SK-N-SH (cell line): ENCODE measurements at regions not wholly inside any gene's neighbourhood (a gene's known extent, or its start where the extent isn't known, plus 50 kb on each side); places are given as distances from the start of the nearest gene placed in this dataset.

Experiments used
- CTCF ChIA-PET: fragments of 300-600, 350-600 bp; formaldehyde crosslinking; extraction: SDS; loops from one replicate; lab custom pipeline; 2021; lab: Yijun Ruan, JAX
- POLR2A ChIA-PET: fragments of 350-600 bp; sonication (Branson Sonifier 250); formaldehyde crosslinking; extraction: SDS; loops from one replicate; lab custom pipeline; 2020; ENCODE audit warnings: antibody characterized with exemption, inconsistent platforms; lab: Yijun Ruan, JAX
- DNase-seq: peaks from one replicate; pipeline ENCODE4 v3.0.0; 2012
- H2AFZ ChIP-seq: fragments of 200-600 bp; sonication (generic); 2 replicates; pipeline ENCODE4 v1.8.1; 2016; ENCODE audit warnings: antibody characterized with exemption, mild to moderate bottlenecking, low read depth
- H3F3A ChIP-seq: fragments of 200-600 bp; sonication (generic); replicated peaks from 2 replicates; pipeline ENCODE3; 2016; ENCODE audit warnings: antibody characterized with exemption, mild to moderate bottlenecking; ENCODE audit not compliant: insufficient read depth
- H3K27ac ChIP-seq, 2 experiments: fragments of 200-500 bp in 1 of 2; fragments of 200-600 bp in 1 of 2; sonication (Bioruptor generic) in 1 of 2; sonication (generic), shearing (Covaris generic) in 1 of 2; 2 replicates each; pipeline versions ENCODE4 v1.5.1 to v1.6.1; 2014 to 2016; ENCODE audit warnings: low read depth in 2 of 2, inconsistent platforms in 1 of 2, low read length in 1 of 2, mild to moderate bottlenecking in 1 of 2, mixed read lengths in 1 of 2
- H3K27me3 ChIP-seq: fragments of 200-600 bp; sonication (generic), shearing (Covaris generic); 2 replicates; pipeline ENCODE4 v1.6.1; 2016; ENCODE audit warnings: mixed run types; ENCODE audit not compliant: insufficient read depth
- H3K36me3 ChIP-seq, 2 experiments: fragments of 200-500 bp in 1 of 2; fragments of 200-600 bp in 1 of 2; sonication (Bioruptor generic) in 1 of 2; sonication (generic) in 1 of 2; replicated peaks in 1 of 2; 2 replicates each; pipeline versions ENCODE3 to v1.5.1; 2014 to 2016; ENCODE audit warnings: low read length in 1 of 2, mild to moderate bottlenecking in 1 of 2; ENCODE audit not compliant: insufficient read depth in 2 of 2, control insufficient read depth in 1 of 2
- H3K4me1 ChIP-seq, 2 experiments: fragments of 200-500 bp in 1 of 2; fragments of 200-600 bp in 1 of 2; sonication (Bioruptor generic) in 1 of 2; sonication (generic), shearing (Covaris generic) in 1 of 2; 2 replicates each; pipeline versions ENCODE4 v1.5.1 to v1.6.1; 2014 to 2016; ENCODE audit warnings: low read depth in 1 of 2, low read length in 1 of 2, mixed run types in 1 of 2; ENCODE audit not compliant: insufficient read depth in 2 of 2, control insufficient read depth in 1 of 2
- H3K4me2 ChIP-seq: fragments of 200-600 bp; sonication (generic), shearing (Covaris generic); 2 replicates; pipeline ENCODE4 v1.6.1; 2017; ENCODE audit warnings: mixed run types
- H3K4me3 ChIP-seq, 2 experiments: fragments of 200-500 bp in 1 of 2; fragments of 200-600 bp in 1 of 2; sonication (Bioruptor generic) in 1 of 2; sonication (generic), shearing (Covaris generic) in 1 of 2; 2 replicates each; pipeline versions ENCODE4 v1.5.1 to v1.8.1; 2014 to 2016; ENCODE audit warnings: low read depth in 2 of 2, inconsistent platforms in 1 of 2, low read length in 1 of 2, mild to moderate bottlenecking in 1 of 2, mixed read lengths in 1 of 2, moderate library complexity in 1 of 2
- H3K79me2 ChIP-seq: fragments of 200-600 bp; sonication (generic); 2 replicates; pipeline ENCODE4 v1.8.1; 2017; ENCODE audit warnings: mild to moderate bottlenecking; ENCODE audit not compliant: insufficient read depth
- H3K9ac ChIP-seq: fragments of 200-600 bp; sonication (generic); 2 replicates; pipeline ENCODE4 v1.6.1; 2017; ENCODE audit warnings: mixed run types
- H3K9me2 ChIP-seq: fragments of 200-600 bp; sonication (generic); 2 replicates; pipeline ENCODE4 v1.6.1; 2017; ENCODE audit warnings: mixed run types
- H3K9me3 ChIP-seq: fragments of 200-600 bp; sonication (generic); 2 replicates; pipeline ENCODE4 v1.6.1; 2017; ENCODE audit warnings: mixed run types, mild to moderate bottlenecking, moderate library complexity
- H4K20me1 ChIP-seq: fragments of 200-600 bp; sonication (generic); 2 replicates; pipeline ENCODE4 v1.6.1; 2017; ENCODE audit warnings: mild to moderate bottlenecking, mixed run types; ENCODE audit not compliant: insufficient read depth
- CHD2 ChIP-seq: fragments of 150-350 bp; IDR thresholded peaks from 2 replicates; pipeline ENCODE4 v1.6.1; 2018; ENCODE audit warnings: low read length; ENCODE audit not compliant: partially characterized antibody
- EP300 ChIP-seq, 2 experiments: IDR thresholded peaks; 2 replicates each; pipeline versions ENCODE4 v1.4.0 to v1.6.1; 2012; ENCODE audit warnings: borderline replicate concordance in 1 of 2, low read depth in 1 of 2, low read length in 1 of 2
- FOSL2 ChIP-seq: IDR thresholded peaks from 2 replicates; pipeline ENCODE4 v1.4.0; 2012; ENCODE audit warnings: low read depth, mild to moderate bottlenecking, moderate library complexity, borderline replicate concordance
- FOXJ3 ChIP-seq: sonication (generic); formaldehyde crosslinking; IDR thresholded peaks from 2 replicates; pipeline ENCODE4 v1.5.1; 2020; ENCODE audit warnings: mild to moderate bottlenecking, missing genetic modification reagents
- GATA2 ChIP-seq: sonication (generic); formaldehyde crosslinking; IDR thresholded peaks from 2 replicates; pipeline ENCODE4 v1.5.0; 2020; ENCODE audit warnings: mild to moderate bottlenecking, missing genetic modification reagents
- JUND ChIP-seq: IDR thresholded peaks from 2 replicates; pipeline ENCODE4 v1.4.0; 2012
- MEF2A ChIP-seq: IDR thresholded peaks from 2 replicates; pipeline ENCODE4 v1.4.0; 2012; ENCODE audit warnings: low read depth, borderline replicate concordance
- NFIC ChIP-seq: IDR thresholded peaks from 2 replicates; pipeline ENCODE4 v1.4.0; 2012; ENCODE audit warnings: borderline replicate concordance
- PBX3 ChIP-seq: IDR thresholded peaks from 2 replicates; pipeline ENCODE4; 2012
- RAD21 ChIP-seq: IDR thresholded peaks from 2 replicates; pipeline ENCODE4 v1.6.1; 2012; ENCODE audit warnings: mild to moderate bottlenecking, low read length
- RFX5 ChIP-seq: IDR thresholded peaks from 2 replicates; pipeline ENCODE4 v1.6.1; 2012; ENCODE audit warnings: mild to moderate bottlenecking, improper control_type of control experiment, low read length
- RXRA ChIP-seq: IDR thresholded peaks from 2 replicates; pipeline ENCODE4 v1.4.0; 2012; ENCODE audit warnings: low read depth, mild to moderate bottlenecking, borderline replicate concordance
- TAF1 ChIP-seq: IDR thresholded peaks from 2 replicates; pipeline ENCODE4 v1.6.1; 2012; ENCODE audit warnings: low read depth, mild to moderate bottlenecking, low read length, moderate library complexity, borderline replicate concordance
- TCF12 ChIP-seq: IDR thresholded peaks from 2 replicates; pipeline ENCODE4 v1.4.0; 2012
- USF2 ChIP-seq: fragments of 150-350 bp; IDR thresholded peaks from 2 replicates; pipeline ENCODE4 v1.6.1; 2017; ENCODE audit warnings: antibody characterized with exemption, low read length, low read depth, borderline replicate concordance
- YY1 ChIP-seq: IDR thresholded peaks from 2 replicates; pipeline ENCODE4 v1.4.0; 2012; ENCODE audit warnings: low read depth, mild to moderate bottlenecking
- WGBS: methylation state at CpG from one replicate; pipeline ENCODE4 v1.1.6; 2017; ENCODE audit warnings: low lambda C conversion rate; 5-methylcytosine and 5-hydroxymethylcytosine counted together

- Histone ChIP-seq H3K36me3 (no peaks in the 10 kb centered on the region), H3K9me2 (no peaks in the 10 kb centered on the region), H3K4me2 (no peak overlapping the region), H3K27me3 (no peaks in the 10 kb centered on the region), H3K27ac (no peak overlapping the region), H3K9ac (no peak overlapping the region), H3F3A (no peaks in the 10 kb centered on the region), H3K79me2 (no peaks in the 10 kb centered on the region), H3K4me3 (no peak overlapping the region), H3K9me3 (no peaks in the 10 kb centered on the region), H2AFZ (no peak overlapping the region), H3K4me1 (no peaks in the 10 kb centered on the region), H4K20me1 (no peaks in the 10 kb centered on the region)
- TF ChIP-seq CHD2, result no peak
- no peak for TF ChIP-seq NFIC
- WGBS, result 92% methylated on average over 1 of the region's 1 CpG
- POLR2A ChIA-PET, result no interaction called here
- CTCF ChIA-PET, result interaction anchor here (1.0 to 2.5 kb wide), 4 partner anchors 9 to 481 kb away, joined by 3 to 8 read pairs (median 4); no protein-coding TSS in a partner anchor
- no peak for DNase-seq
Observed at GRCh38 chr1:89465201-89465600, 59.4 kb upstream of the LRRC8B start.

- H3K4me2 ChIP-seq, result no peak overlapping the region
- H3K9me2 ChIP-seq, result no peaks in the 10 kb centered on the region
- ChIA-PET CTCF (interaction anchor here (1.0 to 2.5 kb wide), 4 partner anchors 11 to 483 kb away, joined by 4 to 8 read pairs (median 5); no protein-coding TSS in a partner anchor), POLR2A (no interaction called here)
- TF ChIP-seq MEF2A (no peak), FOSL2 (no peak), YY1 (no peak), NFIC (no peak), USF2 (no peak), PBX3 (no peak), EP300 (IDR thresholded peaks at IDR 0.05; ENCODE audit: borderline replicate concordance in 1 of 2, low read depth in 1 of 2, low read length in 1 of 2) (no peak), JUND (no peak), FOXJ3 (CRISPR knock-in tag) (no peak), TAF1 (no peak), GATA2 (CRISPR knock-in tag) (no peak), RFX5 (no peak), TCF12 (no peak), RAD21 (no peak), RXRA (no peak)
- H3K79me2 ChIP-seq, result no peaks in the 10 kb centered on the region
- no peaks in the 10 kb centered on the region for H3K4me1 ChIP-seq
- H4K20me1 ChIP-seq, result no peaks in the 10 kb centered on the region
- DNase-seq, result no peak
- H3F3A ChIP-seq, result no peaks in the 10 kb centered on the region
- 65% methylated on average over 6 of the region's 6 CpGs for WGBS
- no peak overlapping the region for H3K27ac ChIP-seq
- no peak overlapping the region for H2AFZ ChIP-seq
- no peaks in the 10 kb centered on the region for H3K36me3 ChIP-seq
- no peak overlapping the region for H3K9ac ChIP-seq
- H3K4me3 ChIP-seq, result no peak overlapping the region
- no peaks in the 10 kb centered on the region for H3K9me3 ChIP-seq
- H3K27me3 ChIP-seq, result no peaks in the 10 kb centered on the region
Observed at GRCh38 chr1:89466307-89466930, 58.2 kb upstream of the LRRC8B start.
